Testis (tissue), 2 donors: ENCODE measurements at regions not wholly inside any gene's neighbourhood (a gene's known extent, or its start where the extent isn't known, plus 50 kb on each side); places are given as distances from the start of the nearest gene placed in this dataset.
"Not testable (repeated sequence)": the region's sequence is repeated elsewhere in the genome, so short reads cannot be mapped to it uniquely, and the experiment has no call there.

Experiments used
- DNase-seq: peaks from one replicate; pipeline ENCODE4 v3.0.0-alpha.2; 2019
- H3K27ac ChIP-seq, 2 donors: fragments of 200-600 bp; sonication (generic); one replicate each; pipeline ENCODE4 v1.5.1; 2019
- H3K27me3 ChIP-seq: fragments of 200-600 bp; sonication (generic); one replicate; pipeline ENCODE4 v1.5.1; 2019
- H3K36me3 ChIP-seq: fragments of 200-600 bp; sonication (generic); one replicate; pipeline ENCODE4 v1.5.1; 2017; ENCODE audit warnings: low read depth; ENCODE audit errors: missing control alignments
- H3K4me1 ChIP-seq: fragments of 200-600 bp; sonication (generic); one replicate; pipeline ENCODE4 v1.5.1; 2019
- H3K4me3 ChIP-seq, 2 donors: fragments of 200-600 bp; sonication (generic); one replicate each; pipeline ENCODE4 v1.5.1; 2017 to 2019
- H3K9me3 ChIP-seq: fragments of 200-600 bp; sonication (generic); one replicate; pipeline ENCODE4 v1.5.1; 2017
- CTCF ChIP-seq, 3 experiments: fragments of 450-650 bp in 2 of 3; fragments of 200-600 bp in 1 of 3; sonication (generic) in 1 of 3; IDR thresholded peaks; one replicate each; pipeline ENCODE4 v1.5.1; 2016 to 2019; ENCODE audit warnings: antibody characterized with exemption in 3 of 3, mild to moderate bottlenecking in 2 of 3, moderate library complexity in 1 of 3
- POLR2A ChIP-seq: fragments of 450-650 bp; IDR thresholded peaks from one replicate; pipeline ENCODE4 v1.6.1; 2017; ENCODE audit warnings: antibody characterized with exemption, mild to moderate bottlenecking, moderate library complexity
- WGBS, 2 donors: methylation state at CpG; one replicate each; pipeline ENCODE4 v1.1.5; 2018; 5-methylcytosine and 5-hydroxymethylcytosine counted together
- intact Hi-C: fragments of 100-400 bp; cut with DNase I; formaldehyde crosslinking; loops from one replicate; pipeline ENCODE4 v1.15.1; 2023; ENCODE audit warnings: low total_unique reads

- Histone ChIP-seq H3K36me3 (no peaks in the 10 kb centered on the region), H3K27ac (no peak overlapping the region), H3K27me3 (no peaks in the 10 kb centered on the region), H3K4me3 (no peak overlapping the region), H3K9me3 (no peaks in the 10 kb centered on the region), H3K4me1 (peaks cover 14% of the 10 kb centered on the region)
- no peak for TF ChIP-seq CTCF (IDR thresholded peaks at IDR 0.05)
- no peak for TF ChIP-seq POLR2A
- intact Hi-C loops: no loop called here
- no peak for DNase-seq
- 60 to 67% methylated on average over 2 of the region's 2 CpGs for WGBS, 2 donors
These were observed 131.9 kb upstream of the ZC3H12C start for GRCh38 chr11:109961261-109961660.

DNA sequence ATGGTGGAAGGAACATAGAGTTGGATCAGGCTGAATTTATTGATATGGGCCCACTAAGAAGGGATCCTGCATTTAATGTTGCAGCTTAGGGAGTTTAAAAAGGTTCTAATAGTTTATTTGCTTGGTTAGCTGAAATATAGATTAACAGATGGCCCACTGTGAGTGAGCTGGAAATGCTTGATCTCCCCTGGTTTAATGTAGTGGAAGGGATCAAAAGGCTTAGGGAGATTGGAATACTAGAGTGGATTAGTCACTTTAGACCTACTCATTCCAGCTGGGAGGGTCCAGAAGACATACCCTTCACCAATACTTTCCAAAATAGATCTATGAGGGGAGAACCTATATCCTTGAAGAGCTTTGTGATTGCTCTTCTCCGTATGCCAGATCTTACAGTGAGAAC lies 130.1 kb upstream of the ZC3H12C start:
- no peak for DNase-seq
- Histone ChIP-seq H3K27me3 (no peaks in the 10 kb centered on the region), H3K4me3 (no peak overlapping the region), H3K27ac (no peak overlapping the region), H3K4me1 (peaks cover 14% of the 10 kb centered on the region), H3K36me3 (no peaks in the 10 kb centered on the region), H3K9me3 (no peaks in the 10 kb centered on the region)
- 97 to 100% methylated on average over 1 of the region's 1 CpG for WGBS, 2 donors
- TF ChIP-seq CTCF (IDR thresholded peaks at IDR 0.05) (no peak), POLR2A (no peak)
- intact Hi-C loops: no loop called here

DNA sequence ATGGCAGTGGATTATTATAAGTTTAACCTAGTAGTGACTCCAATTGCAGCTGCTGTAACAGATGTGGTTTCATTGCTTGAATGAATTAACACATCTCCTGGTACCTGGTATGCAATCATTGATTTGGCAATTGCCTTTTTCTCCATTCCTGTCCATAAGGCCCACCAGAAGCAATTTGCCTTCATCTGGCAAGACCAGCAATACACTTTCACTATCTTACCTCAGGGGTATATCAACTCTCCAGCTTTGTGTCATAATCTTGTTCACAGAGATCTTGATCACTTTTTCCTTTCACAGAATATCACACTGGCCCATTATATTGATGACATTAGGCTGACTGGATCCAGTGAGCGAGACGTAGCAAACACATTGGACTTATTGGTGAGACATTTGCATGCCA lies 128.7 kb upstream of the ZC3H12C start:
- TF ChIP-seq POLR2A: no peak
- TF ChIP-seq CTCF (IDR thresholded peaks at IDR 0.05): no peak
- intact Hi-C loops: no loop called here
- WGBS, 2 donors: 94 to 98% methylated on average over 2 of the region's 2 CpGs

DNA sequence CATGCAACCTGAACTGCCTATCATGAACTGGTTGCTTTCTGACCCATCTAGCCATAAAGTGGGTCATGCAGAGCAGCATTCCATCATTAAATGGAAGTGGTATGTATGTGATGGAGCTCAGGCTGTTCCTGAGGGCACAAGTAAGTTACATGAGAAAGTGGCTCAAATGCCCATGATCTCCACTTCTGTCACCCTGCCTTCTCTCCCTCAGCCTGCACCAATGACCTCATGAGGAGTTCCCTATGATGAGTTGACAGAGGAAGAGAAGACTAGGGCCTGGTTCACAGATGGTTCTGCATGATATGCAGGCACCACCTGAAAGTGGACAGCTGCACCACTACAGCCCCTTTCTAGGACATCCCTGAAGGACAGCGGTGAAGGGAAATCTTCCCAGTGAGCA lies 127.7 kb upstream of the ZC3H12C start:
- intact Hi-C loops, H3K36me3 ChIP-seq, H3K27me3 ChIP-seq, H3K27ac ChIP-seq, DNase-seq, H3K9me3 ChIP-seq, H3K4me3 ChIP-seq: not testable (repeated sequence)
- peaks cover 11% of the 10 kb centered on the region for H3K4me1 ChIP-seq
- 100% methylated on average over 1 of the region's 1 CpG for WGBS, 2 donors

More for the DNA sequence above, 128.7 kb upstream of the ZC3H12C start:
- Histone ChIP-seq H3K4me3 (no peak overlapping the region), H3K27ac (no peak overlapping the region), H3K27me3 (no peaks in the 10 kb centered on the region), H3K36me3 (no peaks in the 10 kb centered on the region), H3K4me1 (peaks cover 14% of the 10 kb centered on the region), H3K9me3 (no peaks in the 10 kb centered on the region)
- no peak for DNase-seq

DNA sequence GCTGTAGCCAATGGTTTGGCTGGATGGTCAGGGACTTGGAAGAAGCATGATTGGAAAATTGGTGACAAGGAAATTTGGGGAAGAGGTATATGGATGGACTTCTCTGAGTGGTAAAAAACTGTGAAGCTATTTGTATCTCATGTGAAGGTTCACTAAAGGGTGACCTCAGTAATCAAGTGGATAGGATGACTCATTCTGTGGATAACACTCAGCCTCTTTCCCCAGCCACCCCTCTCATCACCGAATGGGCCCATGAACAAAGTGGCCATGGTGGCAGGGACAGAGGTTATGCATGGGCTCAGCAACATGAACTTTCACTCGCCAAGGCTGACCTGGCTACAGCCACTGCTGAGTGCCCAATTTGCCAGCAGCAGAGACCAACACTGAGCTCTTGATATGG lies 127.3 kb upstream of the ZC3H12C start:
- WGBS, 2 donors: 90 to 98% methylated on average over 2 of the region's 2 CpGs
- intact Hi-C loops, H3K9me3 ChIP-seq, H3K4me3 ChIP-seq, H3K27ac ChIP-seq, H3K4me1 ChIP-seq, DNase-seq, H3K27me3 ChIP-seq, H3K36me3 ChIP-seq: not testable (repeated sequence)

DNA sequence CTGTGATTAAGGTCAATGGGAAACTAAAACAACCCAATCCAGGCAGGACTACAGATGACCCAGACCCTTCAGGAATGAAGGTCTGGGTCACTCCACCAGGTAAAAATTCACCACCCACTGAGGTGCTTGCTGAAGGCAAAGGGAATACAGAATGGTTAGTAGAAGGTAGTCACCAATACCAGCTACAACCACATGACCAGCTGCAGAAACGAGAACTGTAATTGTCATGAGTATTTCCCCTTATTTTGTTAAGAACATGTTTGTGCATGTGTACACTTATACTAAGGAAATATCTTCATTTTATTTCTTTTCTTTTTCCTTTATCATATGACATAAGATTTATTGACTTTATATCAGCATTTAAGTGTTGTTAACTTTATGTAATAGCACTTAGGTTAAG lies 126.1 kb upstream of the ZC3H12C start:
- intact Hi-C loops, H3K27me3 ChIP-seq, DNase-seq, H3K27ac ChIP-seq, H3K4me3 ChIP-seq, H3K9me3 ChIP-seq, H3K36me3 ChIP-seq: not testable (repeated sequence)
- WGBS, 2 donors: 84 to 92% methylated on average over 1 of the region's 1 CpG
- H3K4me1 ChIP-seq: peaks cover 11% of the 10 kb centered on the region
